ENCODE measurements at regions not wholly inside any gene's neighbourhood (a gene's known extent, or its start where the extent isn't known, plus 50 kb on each side); places are given as distances from the start of the nearest gene placed in this dataset.

DNA sequence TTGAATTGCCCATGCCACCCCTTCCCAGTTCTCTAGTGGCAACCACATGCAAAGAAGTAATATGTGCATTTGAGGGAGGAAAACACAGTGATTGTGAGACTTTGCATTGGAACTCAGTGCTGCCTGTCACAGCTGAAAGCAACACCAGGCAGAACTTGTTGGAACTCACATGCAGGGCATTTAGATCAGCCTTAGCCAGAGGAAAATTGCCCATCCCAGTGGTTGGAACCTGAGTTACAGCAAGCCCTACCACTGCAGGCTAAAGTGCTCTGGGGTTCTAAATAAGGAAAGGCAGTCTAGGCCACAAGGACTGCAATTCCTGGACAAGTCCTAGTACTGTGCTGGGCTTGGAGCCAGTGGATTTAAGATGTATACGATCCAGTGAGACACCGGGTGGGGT is 245.3 kb upstream of the UFL1 start:
- Histone ChIP-seq H3K79me2 (ENCODE audit: low read length) (no peaks in the 10 kb centered on the region), H3K9me2 (replicated peaks; ENCODE audit: low read length) (no peaks in the 10 kb centered on the region), H2AFZ (ENCODE audit: low read length) (no peak overlapping the region), H3K4me2 (ENCODE audit: low read length) (no peak overlapping the region), H4K20me1 (ENCODE audit: low read length) (no peaks in the 10 kb centered on the region), H3K27me3 (ENCODE audit: low read length) (no peaks in the 10 kb centered on the region), H3K4me1 (ENCODE audit: insufficient read depth, low read length) (no peaks in the 10 kb centered on the region), H3K4me3 (ENCODE audit: low read length) (no peak overlapping the region), H3F3A (ENCODE audit: low read length, unreplicated experiment) (no peaks in the 10 kb centered on the region), H3K9ac (ENCODE audit: low read length) (no peak overlapping the region), H3K36me3 (ENCODE audit: low read depth, low read length) (no peaks in the 10 kb centered on the region), H3K9me3 (ENCODE audit: low read length) (no peaks in the 10 kb centered on the region), H3K27ac (ENCODE audit: low read length) (no peak overlapping the region)
- CTCF ChIA-PET: no interaction called here
- BruUV-seq (replicated peaks): no TSS peak
- ATAC-seq (no peak), DNase-seq (no peak)
- intact Hi-C loops (cut with micrococcal nuclease): no loop called here
- TF ChIP-seq EZH2 (IDR thresholded peaks at IDR 0.05; ENCODE audit: low read length, unreplicated experiment): no peak
- TF ChIP-seq EZH2phosphoT487 (IDR thresholded peaks at IDR 0.05; ENCODE audit: borderline replicate concordance, low read length): no peak
- TF ChIP-seq, protein P1, sequence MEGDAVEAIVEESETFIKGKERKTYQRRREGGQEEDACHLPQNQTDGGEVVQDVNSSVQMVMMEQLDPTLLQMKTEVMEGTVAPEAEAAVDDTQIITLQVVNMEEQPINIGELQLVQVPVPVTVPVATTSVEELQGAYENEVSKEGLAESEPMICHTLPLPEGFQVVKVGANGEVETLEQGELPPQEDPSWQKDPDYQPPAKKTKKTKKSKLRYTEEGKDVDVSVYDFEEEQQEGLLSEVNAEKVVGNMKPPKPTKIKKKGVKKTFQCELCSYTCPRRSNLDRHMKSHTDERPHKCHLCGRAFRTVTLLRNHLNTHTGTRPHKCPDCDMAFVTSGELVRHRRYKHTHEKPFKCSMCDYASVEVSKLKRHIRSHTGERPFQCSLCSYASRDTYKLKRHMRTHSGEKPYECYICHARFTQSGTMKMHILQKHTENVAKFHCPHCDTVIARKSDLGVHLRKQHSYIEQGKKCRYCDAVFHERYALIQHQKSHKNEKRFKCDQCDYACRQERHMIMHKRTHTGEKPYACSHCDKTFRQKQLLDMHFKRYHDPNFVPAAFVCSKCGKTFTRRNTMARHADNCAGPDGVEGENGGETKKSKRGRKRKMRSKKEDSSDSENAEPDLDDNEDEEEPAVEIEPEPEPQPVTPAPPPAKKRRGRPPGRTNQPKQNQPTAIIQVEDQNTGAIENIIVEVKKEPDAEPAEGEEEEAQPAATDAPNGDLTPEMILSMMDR (conservative IDR thresholded peaks at IDR 0.05; ENCODE audit: low read depth, low read length): no peak
- POLR2A ChIA-PET (ENCODE audit: unreplicated experiment): no interaction called here

GRCh38 chr6:96276856-96277255 is 244.8 kb upstream of the UFL1 start:
- no peaks in the 10 kb centered on the region for H3K9me3 ChIP-seq (ENCODE audit: low read length)
- TF ChIP-seq, protein P1 (conservative IDR thresholded peaks at IDR 0.05; ENCODE audit: low read depth, low read length): no peak
- TF ChIP-seq EZH2 (IDR thresholded peaks at IDR 0.05; ENCODE audit: low read length, unreplicated experiment) (no peak), EZH2phosphoT487 (IDR thresholded peaks at IDR 0.05; ENCODE audit: borderline replicate concordance, low read length) (no peak)
- no peak overlapping the region for H3K27ac ChIP-seq (ENCODE audit: low read length)
- no peaks in the 10 kb centered on the region for H4K20me1 ChIP-seq (ENCODE audit: low read length)
- CTCF ChIA-PET: no interaction called here
- POLR2A ChIA-PET (ENCODE audit: unreplicated experiment): no interaction called here
- BruUV-seq (replicated peaks): no TSS peak
- no peak for DNase-seq
- H3K36me3 ChIP-seq (ENCODE audit: low read depth, low read length): no peaks in the 10 kb centered on the region
- intact Hi-C loops (cut with micrococcal nuclease): no loop called here
- H3K4me3 ChIP-seq (ENCODE audit: low read length): no peak overlapping the region
- H3F3A ChIP-seq (ENCODE audit: low read length, unreplicated experiment): no peaks in the 10 kb centered on the region
- no peaks in the 10 kb centered on the region for H3K9me2 ChIP-seq (replicated peaks; ENCODE audit: low read length)
- H3K4me2 ChIP-seq (ENCODE audit: low read length): no peak overlapping the region
- H3K4me1 ChIP-seq (ENCODE audit: insufficient read depth, low read length): no peaks in the 10 kb centered on the region
- no peaks in the 10 kb centered on the region for H3K27me3 ChIP-seq (ENCODE audit: low read length)
- H3K9ac ChIP-seq (ENCODE audit: low read length): no peak overlapping the region
- ATAC-seq: no peak
- no peak overlapping the region for H2AFZ ChIP-seq (ENCODE audit: low read length)
- no peaks in the 10 kb centered on the region for H3K79me2 ChIP-seq (ENCODE audit: low read length)

GRCh38 chr6:96279084-96279483 is 242.5 kb upstream of the UFL1 start:
- no peaks in the 10 kb centered on the region for H3K79me2 ChIP-seq (ENCODE audit: low read length)
- no TSS peak for BruUV-seq (replicated peaks)
- CTCF ChIA-PET: no interaction called here

More at GRCh38 chr6:96279084-96279483, 242.5 kb upstream of the UFL1 start:
- H2AFZ ChIP-seq (ENCODE audit: low read length): no peak overlapping the region
- H3K9ac ChIP-seq (ENCODE audit: low read length): no peak overlapping the region
- intact Hi-C loops (cut with micrococcal nuclease): no loop called here
- H3K27ac ChIP-seq (ENCODE audit: low read length): no peak overlapping the region
- TF ChIP-seq, protein P1 (conservative IDR thresholded peaks at IDR 0.05; ENCODE audit: low read depth, low read length): no peak
- no peak for TF ChIP-seq EZH2 (IDR thresholded peaks at IDR 0.05; ENCODE audit: low read length, unreplicated experiment)
- no peak for TF ChIP-seq EZH2phosphoT487 (IDR thresholded peaks at IDR 0.05; ENCODE audit: borderline replicate concordance, low read length)
- no peaks in the 10 kb centered on the region for H3F3A ChIP-seq (ENCODE audit: low read length, unreplicated experiment)
- no peak for DNase-seq
- no peaks in the 10 kb centered on the region for H3K36me3 ChIP-seq (ENCODE audit: low read depth, low read length)
- H3K4me2 ChIP-seq (ENCODE audit: low read length): no peak overlapping the region
- no peaks in the 10 kb centered on the region for H3K9me2 ChIP-seq (replicated peaks; ENCODE audit: low read length)
- POLR2A ChIA-PET (ENCODE audit: unreplicated experiment): no interaction called here
- no peaks in the 10 kb centered on the region for H3K4me1 ChIP-seq (ENCODE audit: insufficient read depth, low read length)
- H3K4me3 ChIP-seq (ENCODE audit: low read length): no peak overlapping the region
- no peaks in the 10 kb centered on the region for H3K9me3 ChIP-seq (ENCODE audit: low read length)
- no peaks in the 10 kb centered on the region for H4K20me1 ChIP-seq (ENCODE audit: low read length)
- H3K27me3 ChIP-seq (ENCODE audit: low read length): no peaks in the 10 kb centered on the region
- ATAC-seq: no peak

Data from PC-3 (cell line).